ENCODE measurements at regions not wholly inside any gene's neighbourhood (a gene's known extent, or its start where the extent isn't known, plus 50 kb on each side); places are given as distances from the start of the nearest gene placed in this dataset.

DNA sequence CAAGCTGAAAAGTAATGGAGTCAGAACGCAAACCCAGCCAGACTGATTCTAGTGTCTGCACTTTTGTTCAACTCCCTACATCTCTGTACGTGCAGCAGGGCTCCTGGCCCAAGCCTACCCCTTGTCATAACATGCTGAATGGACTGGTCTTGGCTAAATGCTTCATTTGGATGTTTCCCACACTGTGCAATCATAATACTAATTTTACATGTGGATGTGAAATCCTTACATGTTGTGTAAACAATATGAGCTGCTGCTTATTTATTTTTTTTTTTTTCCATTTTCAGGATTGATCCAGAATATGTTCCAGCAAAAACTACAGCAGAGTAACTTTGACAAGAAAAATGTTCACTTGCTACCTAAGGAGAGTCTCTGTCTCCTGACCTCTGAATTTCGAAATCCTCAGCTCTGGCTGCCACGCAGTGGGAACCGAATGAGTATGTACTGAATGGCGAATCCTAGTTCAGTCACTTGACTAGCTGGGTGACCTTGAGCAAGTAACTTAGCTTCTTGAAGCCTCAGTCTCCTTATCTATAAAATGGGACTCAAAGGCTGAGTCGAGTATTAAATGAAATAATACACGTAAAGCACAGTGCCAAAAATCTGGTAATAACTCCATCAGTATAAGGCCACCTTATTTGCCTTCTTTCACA lies 133.4 kb downstream of the EHF start:
- peak in 1 of 2 donors; percentile 31 for DNase-seq
- H3K4me1 ChIP-seq, result peaks cover 33% of the 10 kb centered on the region
- ATAC-seq, result peak in 3 of 4 donors; percentile 47 to 60 (median 50)
- intact Hi-C loops (cut with DNase I), result loop anchor here (10.0 kb wide), 2 partner anchors 99 to 169 kb away; no protein-coding TSS in a partner anchor
- H3K4me3 ChIP-seq, result no peak overlapping the region
- H3K27me3 ChIP-seq (ENCODE audit: insufficient read depth in 3 of 3, low read length in 2 of 3), result no peaks in the 10 kb centered on the region
- no peak for TF ChIP-seq CTCF (IDR thresholded peaks at IDR 0.05)
- H3K27ac ChIP-seq, result no peak overlapping the region
- 76 to 83% (median 77%) methylated on average over 8 of the region's 8 CpGs for WGBS, 3 donors
- no peaks in the 10 kb centered on the region for H3K36me3 ChIP-seq (ENCODE audit: insufficient read depth in 1 of 2, low read depth in 1 of 2)
- no peaks in the 10 kb centered on the region for H3K9me3 ChIP-seq

DNA sequence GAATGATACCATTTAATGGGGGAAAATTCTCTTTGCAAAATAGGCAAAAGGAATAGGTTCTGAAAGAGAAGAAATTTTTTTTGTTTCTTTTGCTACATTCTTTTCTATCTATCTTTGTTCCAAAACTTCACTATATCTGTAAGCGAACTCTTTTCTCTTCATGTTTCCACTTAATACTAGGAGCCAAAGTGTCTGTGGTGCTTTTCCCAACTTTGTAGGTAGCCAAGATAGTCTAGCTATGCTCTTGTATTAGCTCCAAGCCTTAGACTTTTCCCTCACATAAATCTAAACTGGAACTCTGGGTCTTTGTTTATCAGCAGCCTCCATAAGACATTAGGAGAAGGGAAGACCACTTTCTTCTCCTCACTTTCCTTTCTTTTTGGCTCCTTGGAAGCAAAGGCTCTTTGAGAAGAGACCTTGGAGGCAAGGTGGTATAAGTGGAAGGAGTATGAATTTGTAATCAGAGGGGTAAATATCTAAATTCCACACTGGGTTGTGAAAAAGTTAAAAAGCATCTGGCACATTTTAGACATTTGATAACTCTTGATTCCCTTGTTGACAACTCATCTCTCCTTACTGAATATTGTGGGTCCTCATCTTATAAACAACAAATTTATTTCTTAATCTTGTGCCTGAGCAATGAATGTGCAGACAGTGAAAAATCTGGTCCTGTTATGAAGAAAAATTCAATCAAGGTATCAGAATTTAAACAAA lies 130.0 kb downstream of the EHF start:
- intact Hi-C loops (cut with DNase I), result loop anchor here (10.0 kb wide), 2 partner anchors 96 to 166 kb away; no protein-coding TSS in a partner anchor
- H3K36me3 ChIP-seq (ENCODE audit: insufficient read depth in 1 of 2, low read depth in 1 of 2), result no peaks in the 10 kb centered on the region
- H3K4me3 ChIP-seq, result peak overlapping the region; percentile 22
- H3K27me3 ChIP-seq (ENCODE audit: insufficient read depth in 3 of 3, low read length in 2 of 3), result no peaks in the 10 kb centered on the region
- no peak for DNase-seq
- H3K9me3 ChIP-seq, result no peaks in the 10 kb centered on the region
- H3K4me1 ChIP-seq, result peaks cover 38% of the 10 kb centered on the region
- TF ChIP-seq CTCF (IDR thresholded peaks at IDR 0.05), result no peak
- WGBS, 3 donors, result 30 to 67% (median 35%) methylated on average over 1 of the region's 1 CpG
- no peak for ATAC-seq
- no peak overlapping the region for H3K27ac ChIP-seq

- peak overlapping the region; percentile 22 for H3K4me3 ChIP-seq
- H3K27ac ChIP-seq, result peak overlapping the region; percentile 9
- intact Hi-C loops (cut with DNase I), result loop anchor here (10.0 kb wide), 2 partner anchors 95 to 165 kb away; no protein-coding TSS in a partner anchor
- H3K27me3 ChIP-seq (ENCODE audit: insufficient read depth in 3 of 3, low read length in 2 of 3), result no peaks in the 10 kb centered on the region
- 43 to 60% (median 44%) methylated on average over 8 of the region's 8 CpGs for WGBS, 3 donors
- peaks cover 38% of the 10 kb centered on the region for H3K4me1 ChIP-seq
- DNase-seq (peak; percentile 80 to 89), ATAC-seq (peak; percentile 68 to 92 (median 88))
- no peaks in the 10 kb centered on the region for H3K9me3 ChIP-seq
- no peaks in the 10 kb centered on the region for H3K36me3 ChIP-seq (ENCODE audit: insufficient read depth in 1 of 2, low read depth in 1 of 2)
- no peak for TF ChIP-seq CTCF (IDR thresholded peaks at IDR 0.05)
Measured at GRCh38 chr11:34749666-34750659, 129.1 kb downstream of the EHF start.

- H3K4me3 ChIP-seq, result no peak overlapping the region
- WGBS, 3 donors, result 21 to 38% (median 31%) methylated on average over 3 of the region's 3 CpGs
- peaks cover 38% of the 10 kb centered on the region for H3K4me1 ChIP-seq
- no peaks in the 10 kb centered on the region for H3K36me3 ChIP-seq (ENCODE audit: insufficient read depth in 1 of 2, low read depth in 1 of 2)
- DNase-seq (no peak), ATAC-seq (peak in 3 of 4 donors; percentile 38 to 53 (median 40))
- H3K9me3 ChIP-seq, result no peaks in the 10 kb centered on the region
- TF ChIP-seq CTCF (IDR thresholded peaks at IDR 0.05), result no peak
- H3K27me3 ChIP-seq (ENCODE audit: insufficient read depth in 3 of 3, low read length in 2 of 3), result no peaks in the 10 kb centered on the region
- peak overlapping the region; percentile 9 for H3K27ac ChIP-seq
- intact Hi-C loops (cut with DNase I), result no loop called here
Measured at GRCh38 chr11:34748036-34748435, 127.1 kb downstream of the EHF start.

Data from psoas muscle (tissue), 7 donors.